MM.1S (cell line): ENCODE measurements at regions not wholly inside any gene's neighbourhood (a gene's known extent, or its start where the extent isn't known, plus 50 kb on each side); places are given as distances from the start of the nearest gene placed in this dataset.
"Not testable (repeated sequence)": the region's sequence is repeated elsewhere in the genome, so short reads cannot be mapped to it uniquely, and the experiment has no call there.

ENCODE experiments used
- DNase-seq: peaks from one replicate; pipeline ENCODE4 v3.0.0-alpha.2; 2015
- H2AFZ ChIP-seq: fragments of 300-600 bp; sonication (generic); 2 replicates; pipeline ENCODE4 v1.6.0; 2016; ENCODE audit warnings: antibody characterized with exemption, low read length
- H3F3A ChIP-seq: fragments of 300-600 bp; sonication (generic); 2 replicates; pipeline ENCODE4 v1.6.1; 2016; ENCODE audit warnings: mild to moderate bottlenecking, antibody characterized with exemption, low read length, moderate library complexity, mixed read lengths; ENCODE audit not compliant: insufficient read depth
- H3K27ac ChIP-seq: fragments of 300-600 bp; sonication (generic); 2 replicates; pipeline ENCODE4 v1.5.1; 2016; ENCODE audit warnings: mild to moderate bottlenecking, low read length
- H3K27me3 ChIP-seq: fragments of 300-600 bp; sonication (generic); replicated peaks from 2 replicates; pipeline ENCODE4 v1.6.0; 2016; ENCODE audit warnings: low read length; ENCODE audit not compliant: insufficient read depth
- H3K36me3 ChIP-seq: fragments of 300-600 bp; sonication (generic); replicated peaks from 2 replicates; pipeline ENCODE4 v1.6.1; 2016; ENCODE audit warnings: mild to moderate bottlenecking, low read length, mixed read lengths; ENCODE audit not compliant: insufficient read depth
- H3K4me1 ChIP-seq: fragments of 300-600 bp; sonication (generic); 2 replicates; pipeline ENCODE4 v1.6.1; 2016; ENCODE audit warnings: low read length, mixed read lengths
- H3K4me2 ChIP-seq: fragments of 300-600 bp; sonication (generic); 2 replicates; pipeline ENCODE4 v1.6.0; 2016; ENCODE audit warnings: low read depth, low read length
- H3K4me3 ChIP-seq: fragments of 300-600 bp; sonication (generic); 2 replicates; pipeline ENCODE4 v1.5.1; 2016; ENCODE audit warnings: low read length, mixed read lengths
- H3K79me2 ChIP-seq: fragments of 300-600 bp; sonication (generic); 2 replicates; pipeline ENCODE4 v1.6.1; 2016; ENCODE audit warnings: mixed run types, low read length, mixed read lengths
- H3K9ac ChIP-seq: fragments of 300-600 bp; sonication (generic); 2 replicates; pipeline ENCODE4 v1.6.1; 2016; ENCODE audit warnings: low read length, mixed read lengths
- H3K9me2 ChIP-seq: fragments of 300-600 bp; sonication (generic); replicated peaks from 2 replicates; pipeline ENCODE4 v1.6.1; 2016; ENCODE audit warnings: mild to moderate bottlenecking, low read length, mixed read lengths; ENCODE audit not compliant: insufficient read depth
- H3K9me3 ChIP-seq: fragments of 300-600 bp; sonication (generic); replicated peaks from 2 replicates; pipeline ENCODE4 v1.6.1; 2016; ENCODE audit warnings: mild to moderate bottlenecking, low read length, mixed read lengths; ENCODE audit not compliant: insufficient read depth
- H4K20me1 ChIP-seq: fragments of 300-600 bp; sonication (generic); 2 replicates; pipeline ENCODE4 v1.6.1; 2016; ENCODE audit warnings: mild to moderate bottlenecking, low read length, moderate library complexity, mixed read lengths; ENCODE audit not compliant: insufficient read depth
- EZH2 ChIP-seq: fragments of 300-600 bp; sonication (generic); optimal IDR thresholded peaks from 2 replicates; pipeline ENCODE3; 2017; ENCODE audit warnings: low read depth, mild to moderate bottlenecking, antibody characterized with exemption, low read length, mixed read lengths
- EZH2phosphoT487 ChIP-seq: fragments of 300-600 bp; sonication (generic); IDR thresholded peaks from 2 replicates; pipeline ENCODE4 v1.6.1; 2018; ENCODE audit warnings: antibody characterized with exemption, low read length
- TF ChIP-seq, protein P1 (sequence below): fragments of 300-600 bp; sonication (generic); IDR thresholded peaks from 2 replicates; pipeline ENCODE4 v1.5.1; 2016; ENCODE audit warnings: antibody characterized with exemption, low read length, mixed read lengths

DNA sequence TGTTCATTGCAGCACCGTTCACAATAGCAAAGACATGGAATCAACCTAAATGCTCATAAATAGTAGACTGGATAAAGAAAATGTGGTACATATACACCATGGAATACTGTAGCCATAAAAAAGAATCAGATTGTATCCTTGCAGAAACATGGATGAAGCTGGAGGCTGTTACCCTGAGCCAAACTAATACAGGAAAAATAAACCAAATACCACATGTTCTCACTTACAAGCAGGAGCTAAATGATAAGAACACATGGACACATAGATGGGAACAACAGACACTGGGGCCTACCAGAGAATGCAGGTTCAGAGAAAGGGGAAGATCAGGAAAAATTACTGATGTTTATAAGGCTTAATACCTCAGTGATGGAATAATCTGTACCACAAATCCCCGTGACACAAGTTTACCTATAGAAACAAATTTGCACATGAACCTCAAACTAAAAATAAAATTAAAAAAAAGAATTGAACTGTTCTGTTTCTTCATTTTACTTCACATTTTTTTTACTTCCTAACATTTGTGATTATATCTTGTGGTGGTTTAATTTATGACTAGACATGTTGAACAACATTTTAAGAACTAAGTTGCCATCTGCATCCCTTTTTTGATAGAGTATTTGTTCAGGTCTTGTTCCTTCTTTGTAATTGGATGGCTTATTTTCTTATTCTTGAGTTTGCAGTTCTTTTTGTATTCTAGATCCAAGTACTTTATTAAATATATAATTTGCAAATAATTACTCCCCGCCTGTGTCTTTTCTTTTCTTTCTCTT is 835.2 kb downstream of the FSCB start:
- no peak for DNase-seq
- Histone ChIP-seq H3K4me3 (no peak overlapping the region), H3K9me2 (no peaks in the 10 kb centered on the region), H3F3A (no peaks in the 10 kb centered on the region), H3K79me2 (no peaks in the 10 kb centered on the region), H3K9ac (no peak overlapping the region), H3K4me2 (no peak overlapping the region), H4K20me1 (no peaks in the 10 kb centered on the region), H3K9me3 (no peaks in the 10 kb centered on the region), H3K36me3 (no peaks in the 10 kb centered on the region), H3K27ac (no peak overlapping the region), H3K27me3 (no peaks in the 10 kb centered on the region), H3K4me1 (no peaks in the 10 kb centered on the region), H2AFZ (no peak overlapping the region)
- TF ChIP-seq EZH2phosphoT487 (no peak), EZH2 (no peak)
- TF ChIP-seq, protein P1, sequence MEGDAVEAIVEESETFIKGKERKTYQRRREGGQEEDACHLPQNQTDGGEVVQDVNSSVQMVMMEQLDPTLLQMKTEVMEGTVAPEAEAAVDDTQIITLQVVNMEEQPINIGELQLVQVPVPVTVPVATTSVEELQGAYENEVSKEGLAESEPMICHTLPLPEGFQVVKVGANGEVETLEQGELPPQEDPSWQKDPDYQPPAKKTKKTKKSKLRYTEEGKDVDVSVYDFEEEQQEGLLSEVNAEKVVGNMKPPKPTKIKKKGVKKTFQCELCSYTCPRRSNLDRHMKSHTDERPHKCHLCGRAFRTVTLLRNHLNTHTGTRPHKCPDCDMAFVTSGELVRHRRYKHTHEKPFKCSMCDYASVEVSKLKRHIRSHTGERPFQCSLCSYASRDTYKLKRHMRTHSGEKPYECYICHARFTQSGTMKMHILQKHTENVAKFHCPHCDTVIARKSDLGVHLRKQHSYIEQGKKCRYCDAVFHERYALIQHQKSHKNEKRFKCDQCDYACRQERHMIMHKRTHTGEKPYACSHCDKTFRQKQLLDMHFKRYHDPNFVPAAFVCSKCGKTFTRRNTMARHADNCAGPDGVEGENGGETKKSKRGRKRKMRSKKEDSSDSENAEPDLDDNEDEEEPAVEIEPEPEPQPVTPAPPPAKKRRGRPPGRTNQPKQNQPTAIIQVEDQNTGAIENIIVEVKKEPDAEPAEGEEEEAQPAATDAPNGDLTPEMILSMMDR = no peak

DNA sequence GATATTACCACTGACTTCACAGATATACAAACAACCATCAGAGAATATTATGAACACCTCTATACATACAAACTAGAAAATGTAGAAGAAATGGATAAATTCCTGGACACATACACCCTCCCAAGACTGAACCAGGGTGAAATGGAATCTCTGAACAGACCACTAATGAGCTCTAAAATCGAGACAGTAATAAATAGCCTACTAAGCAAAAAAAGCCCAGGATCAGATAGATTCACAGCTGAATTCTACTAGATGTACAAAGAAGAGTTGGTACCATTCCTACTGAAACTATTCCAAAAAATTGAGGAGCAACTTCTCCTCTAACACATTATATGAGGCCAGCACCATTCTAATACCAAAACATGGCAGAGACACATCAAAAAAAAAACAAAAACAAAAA is 837.7 kb downstream of the FSCB start:
- no peak overlapping the region for H3K4me3 ChIP-seq
- no peak overlapping the region for H3K4me2 ChIP-seq
- H3K9me3 ChIP-seq = no peaks in the 10 kb centered on the region
- no peaks in the 10 kb centered on the region for H3K79me2 ChIP-seq
- H4K20me1 ChIP-seq = no peaks in the 10 kb centered on the region
- H3K9me2 ChIP-seq = no peaks in the 10 kb centered on the region
- TF ChIP-seq, protein P1 = no peak
- TF ChIP-seq EZH2phosphoT487 = no peak
- TF ChIP-seq EZH2 = no peak
- DNase-seq = no peak
- H3K9ac ChIP-seq = no peak overlapping the region
- H3F3A ChIP-seq = no peaks in the 10 kb centered on the region
- no peak overlapping the region for H3K27ac ChIP-seq
- H3K27me3 ChIP-seq = no peaks in the 10 kb centered on the region
- no peak overlapping the region for H2AFZ ChIP-seq
- no peaks in the 10 kb centered on the region for H3K36me3 ChIP-seq
- no peaks in the 10 kb centered on the region for H3K4me1 ChIP-seq

DNA sequence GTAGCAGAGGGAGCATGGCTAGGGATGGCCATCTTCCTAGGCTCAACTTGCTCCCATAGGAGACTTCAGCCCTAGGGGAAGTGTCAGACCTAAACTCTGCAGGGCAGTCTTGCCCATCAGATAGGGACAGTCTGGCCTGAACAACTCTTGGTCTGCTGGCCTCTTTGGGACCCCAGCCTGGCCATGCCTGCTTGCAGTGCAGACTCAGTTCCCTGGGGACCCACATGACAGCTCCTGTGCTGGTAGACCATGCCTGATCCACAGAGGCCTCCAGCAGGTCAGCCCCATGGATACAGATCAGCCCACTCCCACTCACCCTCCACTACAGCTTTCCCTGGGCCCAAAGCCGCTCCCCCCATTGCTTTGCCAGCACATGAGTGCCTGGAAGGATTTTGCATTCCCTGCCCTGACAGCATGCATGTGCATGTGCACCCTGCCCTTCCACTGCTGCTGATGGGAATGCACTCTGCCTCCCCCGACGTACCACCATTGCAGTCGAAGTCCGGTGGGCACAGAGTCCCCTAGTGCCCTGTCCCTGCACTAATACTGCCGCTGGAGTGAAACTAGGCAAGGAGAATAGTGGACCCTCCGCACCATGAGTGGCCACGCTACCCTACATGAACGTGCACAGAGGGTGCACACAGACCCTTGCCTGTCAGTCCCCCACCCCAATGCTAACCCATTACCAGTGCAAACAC is 841.4 kb downstream of the FSCB start:
- Histone ChIP-seq H3K36me3 (no peaks in the 10 kb centered on the region), H3K4me1 (no peaks in the 10 kb centered on the region), H4K20me1 (no peaks in the 10 kb centered on the region), H3K9ac (no peak overlapping the region), H3F3A (no peaks in the 10 kb centered on the region), H3K4me2 (no peak overlapping the region), H3K27me3 (no peaks in the 10 kb centered on the region), H3K9me2 (no peaks in the 10 kb centered on the region), H3K9me3 (no peaks in the 10 kb centered on the region), H2AFZ (no peak overlapping the region), H3K4me3 (no peak overlapping the region), H3K79me2 (no peaks in the 10 kb centered on the region), H3K27ac (no peak overlapping the region)
- no peak for DNase-seq
- no peak for TF ChIP-seq EZH2
- no peak for TF ChIP-seq EZH2phosphoT487
- TF ChIP-seq, protein P1 = no peak

DNA sequence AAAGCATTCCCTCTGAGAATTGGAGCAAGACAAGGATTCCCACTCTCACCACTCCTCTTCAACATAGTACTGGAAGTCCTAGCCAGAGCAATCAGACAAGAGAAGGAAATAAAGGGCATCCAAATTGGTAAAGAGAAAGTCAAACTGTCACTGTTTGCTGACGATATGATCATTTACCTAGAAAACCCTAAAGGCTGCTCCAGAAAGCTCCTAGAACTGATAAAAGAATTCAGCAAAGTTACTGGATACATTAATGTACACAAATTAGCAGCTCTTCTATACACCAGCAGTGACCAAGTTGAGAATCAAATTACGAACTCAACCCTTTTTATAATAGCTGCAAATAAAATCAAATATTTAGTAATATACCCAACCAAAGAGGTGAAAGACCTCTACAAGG is 851.9 kb downstream of the FSCB start:
- not testable (repeated sequence) for H3K9ac ChIP-seq, DNase-seq, H3K4me1 ChIP-seq, H3K4me2 ChIP-seq, H3K9me3 ChIP-seq, H3K27ac ChIP-seq, H2AFZ ChIP-seq, H3K27me3 ChIP-seq, H3K36me3 ChIP-seq, H3K79me2 ChIP-seq, H3F3A ChIP-seq, H3K9me2 ChIP-seq, H4K20me1 ChIP-seq, H3K4me3 ChIP-seq
